Ectodermal cell (in vitro differentiated cells): ENCODE measurements at regions not wholly inside any gene's neighbourhood (a gene's known extent, or its start where the extent isn't known, plus 50 kb on each side); places are given as distances from the start of the nearest gene placed in this dataset.

ENCODE experiments used
- H3K27ac ChIP-seq: 2 replicates; pipeline ENCODE4 v1.7.0; 2013; ENCODE audit warnings: mild to moderate bottlenecking, low read depth, low read length; ENCODE audit not compliant: insufficient read depth, poor library complexity, severe bottlenecking
- H3K27me3 ChIP-seq: 2 replicates; pipeline ENCODE4 v1.7.0; 2013; ENCODE audit warnings: mild to moderate bottlenecking, low read length; ENCODE audit not compliant: insufficient read depth, control insufficient read depth, poor library complexity, severe bottlenecking
- H3K36me3 ChIP-seq: one replicate; pipeline ENCODE4 v1.7.0; 2013; ENCODE audit warnings: low read length; ENCODE audit not compliant: control insufficient read depth, insufficient read depth
- H3K4me1 ChIP-seq: one replicate; pipeline ENCODE4 v1.7.0; 2013; ENCODE audit warnings: low read length; ENCODE audit not compliant: control insufficient read depth, insufficient read depth
- H3K4me3 ChIP-seq: 2 replicates; pipeline ENCODE4 v1.7.0; 2013; ENCODE audit warnings: low read depth, low read length, control low read depth; ENCODE audit not compliant: insufficient read depth
- H3K9me3 ChIP-seq: 2 replicates; pipeline ENCODE4 v1.7.0; 2013; ENCODE audit warnings: mild to moderate bottlenecking, low read length, moderate library complexity; ENCODE audit not compliant: control insufficient read depth
- WGBS, 2 experiments: methylation state at CpG; one replicate each; pipeline ENCODE4 v1.1.7; 2013; ENCODE audit warnings: missing lambda C conversion rate in 2 of 2; 5-methylcytosine and 5-hydroxymethylcytosine counted together

DNA sequence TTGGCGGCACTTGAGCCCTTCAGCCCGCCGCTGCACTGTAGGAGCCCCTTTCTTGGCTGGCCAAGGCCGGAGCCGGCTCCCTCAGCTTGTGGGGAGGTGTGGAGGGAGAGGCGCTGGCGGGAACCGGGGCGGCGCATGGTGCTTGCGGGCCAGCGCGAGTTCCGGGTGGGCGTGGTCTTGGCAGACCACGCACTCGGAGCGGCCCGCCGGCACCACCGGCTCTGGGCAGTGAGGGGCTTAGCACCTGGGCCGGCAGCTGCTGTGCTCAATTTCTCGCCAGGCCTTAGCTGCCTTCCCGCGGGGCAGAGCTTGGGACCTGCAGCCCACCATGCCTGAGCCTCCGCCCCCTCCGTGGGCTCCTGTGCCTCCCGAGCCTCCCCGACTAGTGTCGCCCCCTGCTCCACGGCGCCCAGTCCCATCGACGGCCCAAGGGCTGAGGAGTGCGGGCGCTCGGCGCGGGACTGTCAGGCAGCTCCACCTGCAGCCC is 673.7 kb upstream of the BRINP3 start:
- Histone ChIP-seq H3K9me3 (no peaks in the 10 kb centered on the region), H3K4me3 (no peak overlapping the region), H3K4me1 (no peaks in the 10 kb centered on the region), H3K36me3 (no peaks in the 10 kb centered on the region), H3K27ac (no peak overlapping the region), H3K27me3 (no peaks in the 10 kb centered on the region)
- 95 to 96% methylated on average over 39 of the region's 39 CpGs for WGBS, 2 experiments

DNA sequence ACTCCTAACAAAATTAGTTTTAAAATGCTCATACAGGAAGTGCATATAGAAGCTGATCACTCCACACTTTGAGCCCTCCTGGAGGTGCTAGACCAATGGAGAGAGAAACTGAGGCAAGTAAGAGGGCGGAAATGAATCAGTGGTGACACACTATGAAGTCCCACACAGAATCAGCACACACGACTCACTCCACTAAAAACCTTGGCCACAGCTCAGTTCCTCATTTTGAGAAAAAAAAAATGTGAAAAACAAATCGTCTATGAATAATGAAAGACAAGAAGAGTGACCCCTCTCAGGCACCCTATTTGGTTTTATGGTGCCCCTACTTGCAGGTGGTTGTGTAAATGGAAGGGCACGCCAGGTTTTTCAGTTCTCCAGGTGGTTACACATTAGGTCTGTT is 675.1 kb upstream of the BRINP3 start:
- Histone ChIP-seq H3K9me3 (no peaks in the 10 kb centered on the region), H3K4me1 (no peaks in the 10 kb centered on the region), H3K27ac (no peak overlapping the region), H3K4me3 (no peak overlapping the region), H3K36me3 (no peaks in the 10 kb centered on the region), H3K27me3 (no peaks in the 10 kb centered on the region)
- WGBS, 2 experiments: 98 to 100% methylated on average over 2 to 4 of the region's 4 CpGs

DNA sequence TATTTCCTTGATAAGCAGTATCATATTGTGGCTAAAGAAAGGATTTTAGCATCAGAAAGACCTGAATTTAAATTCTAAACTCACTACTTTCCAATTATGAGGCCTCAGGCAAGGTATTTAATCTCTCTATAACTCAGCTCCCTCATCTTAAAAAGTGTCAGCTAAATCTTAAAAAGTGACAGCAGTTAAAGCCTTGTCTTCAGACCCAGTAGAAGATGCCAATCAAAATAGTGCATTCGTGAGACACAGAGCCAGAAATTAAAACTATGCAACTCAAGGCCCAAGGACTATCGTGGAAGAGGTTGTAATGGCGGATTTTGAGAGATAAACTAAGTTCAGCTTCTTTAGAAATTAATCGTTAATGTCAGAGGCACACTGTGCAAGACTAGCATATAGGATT is 677.5 kb upstream of the BRINP3 start:
- Histone ChIP-seq H3K4me3 (no peak overlapping the region), H3K27me3 (no peaks in the 10 kb centered on the region), H3K9me3 (no peaks in the 10 kb centered on the region), H3K4me1 (no peaks in the 10 kb centered on the region), H3K36me3 (no peaks in the 10 kb centered on the region), H3K27ac (no peak overlapping the region)
- 64 to 69% methylated on average over 4 of the region's 4 CpGs for WGBS, 2 experiments

DNA sequence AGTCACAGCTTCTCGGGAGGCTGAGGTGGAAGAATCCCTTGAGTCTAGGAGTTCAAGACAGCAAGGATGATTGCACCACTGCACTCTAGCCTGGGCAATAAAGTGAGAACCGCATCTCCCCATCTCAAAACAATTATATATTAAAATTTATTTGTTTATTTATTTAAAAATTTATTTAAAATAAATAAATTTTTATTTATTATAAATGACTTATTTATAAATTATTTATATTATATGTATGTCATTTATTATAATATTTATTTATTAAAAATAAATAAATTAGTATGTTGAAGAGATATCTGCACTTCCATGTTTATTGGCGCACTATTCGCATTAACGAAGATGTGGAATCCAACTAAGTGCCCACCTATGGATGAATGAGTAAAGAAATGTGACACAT is 683.2 kb upstream of the BRINP3 start:
- Histone ChIP-seq H3K27ac (no peak overlapping the region), H3K27me3 (no peaks in the 10 kb centered on the region), H3K4me3 (no peak overlapping the region), H3K4me1 (no peaks in the 10 kb centered on the region), H3K9me3 (no peaks in the 10 kb centered on the region), H3K36me3 (no peaks in the 10 kb centered on the region)
- WGBS, 2 experiments: 93 to 95% methylated on average over 1 to 4 of the region's 5 CpGs

DNA sequence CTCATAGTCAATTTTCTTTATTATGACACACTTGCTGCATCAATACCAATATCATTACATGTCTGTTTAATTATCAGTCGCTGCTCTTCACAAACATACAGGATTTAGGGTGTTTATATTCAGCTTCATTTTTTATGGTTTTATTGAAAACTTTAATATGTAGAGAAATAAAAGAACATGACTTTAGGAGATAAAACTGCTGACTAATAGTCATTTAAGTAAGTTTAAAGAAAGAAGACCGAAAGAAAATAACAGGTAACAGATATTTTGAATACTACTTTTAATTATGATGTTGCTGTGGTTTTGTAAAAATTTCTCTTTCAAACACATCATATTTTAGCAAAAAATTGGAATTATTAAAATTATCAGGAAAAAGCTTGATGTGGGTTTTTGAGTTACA is 685.1 kb upstream of the BRINP3 start:
- H3K4me1 ChIP-seq: no peaks in the 10 kb centered on the region
- WGBS, 2 experiments: 0 to 50% methylated on average over 1 to 2 of the region's 2 CpGs
- no peaks in the 10 kb centered on the region for H3K9me3 ChIP-seq
- H3K36me3 ChIP-seq: no peaks in the 10 kb centered on the region
- no peak overlapping the region for H3K27ac ChIP-seq
- no peak overlapping the region for H3K4me3 ChIP-seq
- H3K27me3 ChIP-seq: no peaks in the 10 kb centered on the region

DNA sequence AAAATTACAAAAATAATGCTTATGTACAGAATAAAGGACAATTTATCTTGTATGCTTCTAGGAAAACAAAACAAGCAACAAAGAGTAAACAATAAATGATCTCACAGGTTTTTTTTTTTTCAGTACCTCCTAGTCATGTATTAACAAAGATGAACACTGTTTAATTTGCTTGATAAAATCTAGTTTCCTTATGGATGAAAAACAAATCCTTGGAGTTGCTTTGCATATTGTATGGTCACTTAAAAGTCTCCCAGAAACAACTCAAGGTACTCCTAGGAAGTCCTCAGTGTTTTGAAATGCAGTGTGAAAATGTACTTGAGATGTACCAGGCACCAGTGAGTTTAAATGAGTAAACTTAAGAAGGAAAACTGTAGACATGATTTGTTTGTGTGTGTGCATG is 686.0 kb upstream of the BRINP3 start:
- Histone ChIP-seq H3K4me3 (no peak overlapping the region), H3K36me3 (no peaks in the 10 kb centered on the region), H3K4me1 (no peaks in the 10 kb centered on the region)

DNA sequence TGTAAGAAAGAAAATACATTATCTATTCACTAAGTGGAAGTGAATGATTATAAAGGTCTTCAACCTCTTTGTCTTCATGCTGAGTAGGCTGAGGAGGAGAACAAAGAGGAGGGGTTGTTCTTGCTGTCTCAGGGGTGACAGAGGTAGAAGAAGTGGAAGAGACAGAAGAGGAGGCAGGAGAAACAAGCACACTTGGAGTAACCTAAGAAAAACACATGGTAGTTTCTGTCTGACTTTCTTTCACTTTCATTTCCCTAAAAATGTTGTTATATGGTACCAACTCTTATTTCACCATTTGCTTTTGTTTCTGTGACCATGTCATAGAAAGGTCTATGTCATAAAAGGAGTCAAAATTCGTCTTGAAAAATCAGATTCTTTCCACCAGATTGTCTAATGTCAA is 696.6 kb upstream of the BRINP3 start:
- no peaks in the 10 kb centered on the region for H3K27me3 ChIP-seq
- no peaks in the 10 kb centered on the region for H3K4me1 ChIP-seq
- no peaks in the 10 kb centered on the region for H3K36me3 ChIP-seq
- H3K4me3 ChIP-seq: no peak overlapping the region
- no peak overlapping the region for H3K27ac ChIP-seq
- 82 to 89% methylated on average over 1 of the region's 1 CpG for WGBS, 2 experiments
- no peaks in the 10 kb centered on the region for H3K9me3 ChIP-seq

More for the DNA sequence above, 686.0 kb upstream of the BRINP3 start:
- H3K27ac ChIP-seq: no peak overlapping the region
- H3K9me3 ChIP-seq: no peaks in the 10 kb centered on the region
- H3K27me3 ChIP-seq: no peaks in the 10 kb centered on the region

DNA sequence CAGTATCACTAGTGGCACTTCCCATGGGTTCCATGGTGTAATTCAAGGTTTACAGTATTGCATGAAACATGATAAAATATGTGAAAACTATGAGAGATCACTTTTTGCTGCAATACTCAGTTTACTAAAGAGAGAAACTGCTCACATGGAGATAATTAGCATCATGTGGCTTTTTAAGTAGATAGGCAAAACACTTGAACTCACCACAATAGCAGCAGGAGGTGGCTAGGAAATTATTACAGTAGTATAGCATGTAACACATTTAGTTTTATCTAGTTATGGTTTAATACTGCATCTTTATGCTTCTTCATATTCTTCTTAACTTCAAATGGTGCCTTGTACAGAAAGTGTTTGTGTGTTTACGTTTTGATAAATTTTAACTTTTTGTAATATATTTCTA is 698.5 kb upstream of the BRINP3 start:
- H3K4me3 ChIP-seq: no peak overlapping the region
- H3K27me3 ChIP-seq: no peaks in the 10 kb centered on the region
- H3K36me3 ChIP-seq: no peaks in the 10 kb centered on the region
- no CpG with 5 or more reads among the region's 1 CpG for WGBS, 2 experiments
- H3K27ac ChIP-seq: no peak overlapping the region
- no peaks in the 10 kb centered on the region for H3K4me1 ChIP-seq
- H3K9me3 ChIP-seq: no peaks in the 10 kb centered on the region

DNA sequence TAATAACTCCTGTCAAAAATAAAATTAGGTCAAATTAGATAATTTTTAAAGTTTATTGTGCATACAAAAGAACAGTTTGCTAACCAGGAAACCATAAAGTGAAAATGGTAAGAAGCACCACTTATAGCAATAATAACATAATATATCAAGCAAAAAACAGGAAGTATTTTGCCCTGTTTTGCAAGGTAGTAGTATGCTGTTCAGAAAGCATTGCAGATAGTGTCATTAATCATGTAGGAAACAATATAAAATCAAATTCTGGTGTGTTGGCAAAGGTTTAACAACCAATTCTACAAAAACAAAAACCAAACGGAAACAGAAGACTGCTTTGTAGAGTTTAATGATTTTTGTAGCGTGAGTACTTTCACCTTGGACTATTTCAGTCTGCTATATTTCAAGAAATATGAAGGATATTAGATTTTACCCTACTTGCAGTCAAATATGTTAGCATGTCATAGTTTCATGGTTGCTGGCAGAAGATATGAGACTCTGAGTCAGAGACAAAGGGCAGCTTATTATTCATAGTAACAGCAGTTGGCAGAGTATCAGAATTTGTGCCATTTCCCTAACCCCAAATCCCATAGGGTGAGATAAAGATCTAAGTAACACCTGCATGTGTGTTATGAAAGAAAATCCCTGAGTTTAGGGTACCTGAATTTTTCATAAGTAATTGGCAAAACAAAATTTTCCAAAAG is 729.0 kb upstream of the BRINP3 start:
- Histone ChIP-seq H3K9me3 (no peaks in the 10 kb centered on the region), H3K27me3 (no peaks in the 10 kb centered on the region), H3K36me3 (no peaks in the 10 kb centered on the region), H3K4me3 (no peak overlapping the region), H3K27ac (no peak overlapping the region), H3K4me1 (no peaks in the 10 kb centered on the region)
- WGBS, 2 experiments: 100% methylated on average over 1 of the region's 2 CpGs; no CpG with 5 or more reads in 1 of the 2 experiments

DNA sequence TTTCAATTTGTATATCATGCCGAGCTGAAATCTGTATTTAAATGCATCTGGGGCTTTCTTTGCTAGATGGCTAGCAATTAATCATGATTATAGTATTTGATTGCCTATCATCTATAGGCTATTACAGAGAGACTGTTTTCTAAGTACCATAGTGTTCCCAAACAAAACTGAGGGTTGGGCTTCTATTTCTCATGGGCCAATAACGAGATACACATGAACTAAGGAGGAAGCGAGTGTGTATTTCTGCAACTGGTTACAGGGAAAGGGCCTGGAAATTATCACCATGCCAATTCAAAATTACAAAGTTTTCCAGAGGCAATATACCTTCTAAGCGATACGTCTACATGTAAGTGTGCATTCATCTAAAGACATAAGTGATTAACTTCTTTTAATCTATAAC is 744.5 kb upstream of the BRINP3 start:
- Histone ChIP-seq H3K4me1 (no peaks in the 10 kb centered on the region), H3K27ac (no peak overlapping the region), H3K4me3 (no peak overlapping the region), H3K36me3 (no peaks in the 10 kb centered on the region), H3K9me3 (no peaks in the 10 kb centered on the region), H3K27me3 (no peaks in the 10 kb centered on the region)
- 98% methylated on average over 4 of the region's 5 CpGs for WGBS, 2 experiments

DNA sequence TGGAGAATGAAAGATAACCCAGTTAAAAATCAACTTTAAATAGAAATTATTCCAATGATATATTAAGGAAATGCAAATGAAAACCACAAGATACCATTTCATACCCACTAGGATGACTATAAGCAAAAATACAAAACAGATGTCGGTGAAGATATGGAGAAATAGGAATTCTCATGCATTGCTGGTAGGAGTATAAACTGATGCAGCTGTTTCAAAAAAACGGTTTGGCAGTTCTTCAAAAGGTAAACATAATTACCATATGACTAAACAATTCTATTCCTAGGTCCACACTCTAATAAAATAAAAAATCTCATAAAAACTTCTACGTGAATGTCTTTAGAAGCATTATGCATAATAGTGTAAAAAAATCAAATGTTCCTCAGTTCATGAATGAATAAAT is 763.3 kb upstream of the BRINP3 start:
- Histone ChIP-seq H3K4me1 (no peaks in the 10 kb centered on the region), H3K27me3 (no peaks in the 10 kb centered on the region), H3K9me3 (no peaks in the 10 kb centered on the region), H3K27ac (no peak overlapping the region), H3K4me3 (no peak overlapping the region), H3K36me3 (no peaks in the 10 kb centered on the region)
- 80 to 85% methylated on average over 3 of the region's 3 CpGs for WGBS, 2 experiments
